H9 (cell line): ENCODE measurements at regions not wholly inside any gene's neighbourhood (a gene's known extent, or its start where the extent isn't known, plus 50 kb on each side); places are given as distances from the start of the nearest gene placed in this dataset.

Experiments used
- DNase-seq: peaks from one replicate; pipeline ENCODE4 v3.0.0-alpha.2; 2017
- H2AFZ ChIP-seq: one replicate; pipeline ENCODE4 v1.6.1; 2013; ENCODE audit warnings: mild to moderate bottlenecking, low read length, control low read depth, moderate library complexity
- H2AK5ac ChIP-seq: 2 replicates; pipeline ENCODE4 v1.6.1; 2013; ENCODE audit warnings: low read length, control low read depth, mixed read lengths; ENCODE audit not compliant: insufficient read length
- H2BK120ac ChIP-seq: one replicate; pipeline ENCODE4 v1.6.1; 2013; ENCODE audit warnings: low read depth, mild to moderate bottlenecking, low read length, control low read depth, inconsistent platforms; ENCODE audit not compliant: poor library complexity, severe bottlenecking
- H2BK12ac ChIP-seq: 2 replicates; pipeline ENCODE4 v1.6.1; 2013; ENCODE audit warnings: low read length, control low read depth, mixed read lengths, low read depth; ENCODE audit not compliant: insufficient read length
- H2BK15ac ChIP-seq: 2 replicates; pipeline ENCODE4 v1.6.1; 2013; ENCODE audit warnings: low read depth, low read length, control low read depth
- H2BK20ac ChIP-seq: one replicate; pipeline ENCODE4 v1.6.1; 2013; ENCODE audit warnings: low read depth, mild to moderate bottlenecking, low read length, control low read depth, inconsistent platforms; ENCODE audit not compliant: poor library complexity, severe bottlenecking
- H2BK5ac ChIP-seq: 2 replicates; pipeline ENCODE4 v1.6.1; 2013; ENCODE audit warnings: low read length, control low read depth, mixed read lengths; ENCODE audit not compliant: insufficient read length
- H3K14ac ChIP-seq: 2 replicates; pipeline ENCODE4 v1.6.1; 2013; ENCODE audit warnings: low read length, control low read depth; ENCODE audit not compliant: insufficient read depth
- H3K18ac ChIP-seq: 2 replicates; pipeline ENCODE4 v1.6.1; 2013; ENCODE audit warnings: low read depth, mild to moderate bottlenecking, mixed read lengths, low read length, control low read depth; ENCODE audit not compliant: insufficient read length
- H3K23ac ChIP-seq: 2 replicates; pipeline ENCODE4 v1.6.1; 2013; ENCODE audit warnings: low read length, control low read depth, mixed read lengths, low read depth; ENCODE audit not compliant: insufficient read length
- H3K23me2 ChIP-seq: 2 replicates; pipeline ENCODE4 v1.6.1; 2013; ENCODE audit warnings: low read depth, mild to moderate bottlenecking, mixed read lengths, low read length, control low read depth; ENCODE audit not compliant: insufficient read length, poor library complexity, severe bottlenecking
- H3K27ac ChIP-seq: 2 replicates; pipeline ENCODE4 v1.5.1; 2013; ENCODE audit warnings: low read length, control low read depth, mixed read lengths, low read depth; ENCODE audit not compliant: insufficient read length
- H3K27me3 ChIP-seq: 2 replicates; pipeline ENCODE4 v1.6.1; 2013; ENCODE audit warnings: low read length, control low read depth, inconsistent platforms; ENCODE audit not compliant: insufficient read depth
- H3K4ac ChIP-seq: 2 replicates; pipeline ENCODE4 v1.6.1; 2013; ENCODE audit warnings: low read depth, mild to moderate bottlenecking, control low read depth, inconsistent platforms, low read length, moderate library complexity
- H3K4me1 ChIP-seq: 2 replicates; pipeline ENCODE4 v1.6.1; 2013; ENCODE audit warnings: low read length, control low read depth, inconsistent platforms; ENCODE audit not compliant: insufficient read depth
- H3K4me2 ChIP-seq: 2 replicates; pipeline ENCODE4 v1.6.1; 2013; ENCODE audit warnings: low read length, control low read depth, mixed read lengths; ENCODE audit not compliant: insufficient read length, insufficient read depth
- H3K56ac ChIP-seq: 2 replicates; pipeline ENCODE4 v1.6.1; 2013; ENCODE audit warnings: low read depth, mild to moderate bottlenecking, mixed read lengths, low read length, control low read depth; ENCODE audit not compliant: insufficient read length
- H3K79me1 ChIP-seq: 2 replicates; pipeline ENCODE4 v1.6.1; 2013; ENCODE audit warnings: low read depth, mild to moderate bottlenecking, moderate library complexity, low read length, control low read depth, inconsistent platforms; ENCODE audit not compliant: insufficient read depth, poor library complexity, severe bottlenecking
- H3K79me2 ChIP-seq: 2 replicates; pipeline ENCODE4 v1.6.1; 2013; ENCODE audit warnings: low read length, control low read depth, inconsistent platforms; ENCODE audit not compliant: insufficient read depth
- H3K9ac ChIP-seq: 2 replicates; pipeline ENCODE4 v1.6.1; 2013; ENCODE audit warnings: low read length, control low read depth, mixed read lengths; ENCODE audit not compliant: insufficient read length; ENCODE audit errors: extremely low read depth
- H3K9me3 ChIP-seq: one replicate; pipeline ENCODE4 v1.6.1; 2013; ENCODE audit warnings: low read depth, low read length, inconsistent platforms; ENCODE audit not compliant: control insufficient read depth
- H3T11ph ChIP-seq: one replicate; pipeline ENCODE4 v1.6.1; 2013; ENCODE audit warnings: mild to moderate bottlenecking, low read length, control low read depth, inconsistent platforms
- H4K20me1 ChIP-seq: one replicate; pipeline ENCODE4 v1.6.1; 2013; ENCODE audit not compliant: control insufficient read depth, insufficient read length, insufficient read depth
- H4K5ac ChIP-seq: 2 replicates; pipeline ENCODE4 v1.6.1; 2013; ENCODE audit warnings: low read depth, mild to moderate bottlenecking, mixed read lengths, low read length, control low read depth; ENCODE audit not compliant: insufficient read length
- H4K8ac ChIP-seq: replicated peaks from 2 replicates; pipeline ENCODE4 v1.6.1; 2013; ENCODE audit warnings: low read length, control low read depth, mixed read lengths, low read depth; ENCODE audit not compliant: insufficient read length
- H4K91ac ChIP-seq: 2 replicates; pipeline ENCODE4 v1.6.1; 2013; ENCODE audit warnings: low read depth, mild to moderate bottlenecking, moderate library complexity, mixed read lengths, low read length, control low read depth; ENCODE audit not compliant: insufficient read length
- H3K27ac Mint-ChIP-seq, 3 experiments: 2 replicates in 2 of 3; 3 replicates in 1 of 3; pipeline ENCODE4 v1.8.0; 2020 to 2021; ENCODE audit warnings: mixed read lengths in 3 of 3, mild to moderate bottlenecking in 1 of 3, moderate library complexity in 1 of 3
- H3K27me3 Mint-ChIP-seq: 2 replicates; pipeline ENCODE4 v1.8.0; 2021; ENCODE audit warnings: low read depth, mild to moderate bottlenecking, moderate library complexity, mixed read lengths
- H3K36me3 Mint-ChIP-seq, 3 experiments: 2 replicates in 2 of 3; 3 replicates in 1 of 3; pipeline ENCODE4 v1.8.0; 2020 to 2021; ENCODE audit warnings: low read depth in 3 of 3, mixed read lengths in 3 of 3; ENCODE audit not compliant: insufficient read depth in 1 of 3
- H3K4me1 Mint-ChIP-seq, 2 experiments: 2 replicates each; pipeline ENCODE4 v1.8.0; 2020; ENCODE audit warnings: mixed read lengths in 2 of 2
- H3K4me3 Mint-ChIP-seq, 2 experiments: 2 replicates in 1 of 2; 3 replicates in 1 of 2; pipeline ENCODE4 v1.8.0; 2020 to 2021; ENCODE audit warnings: mild to moderate bottlenecking in 2 of 2, mixed read lengths in 2 of 2, moderate library complexity in 1 of 2
- H3K9me3 Mint-ChIP-seq, 2 experiments: 2 replicates in 1 of 2; 3 replicates in 1 of 2; pipeline ENCODE4 v1.8.0; 2020; ENCODE audit warnings: mild to moderate bottlenecking in 2 of 2, mixed read lengths in 2 of 2, moderate library complexity in 1 of 2
- CTCF ChIP-seq: fragments of 200-600 bp; sonication (generic); conservative IDR thresholded peaks from 3 replicates; pipeline ENCODE4 v1.8.0; 2021; ENCODE audit warnings: antibody characterized with exemption, mild to moderate bottlenecking
- WGBS: extraction: QIAGEN DNeasy Blood & Tissue Kit; methylation state at CpG from one replicate; pipeline ENCODE4 v1.1.7; 2013; ENCODE audit warnings: missing lambda C conversion rate, low lambda C conversion rate, mixed read lengths; ENCODE audit not compliant: insufficient read length; ENCODE audit errors: extremely low coverage; 5-methylcytosine and 5-hydroxymethylcytosine counted together

GRCh38 chr2:153028626-153029025, 310.2 kb downstream of the ARL6IP6 start:
- H2BK120ac ChIP-seq = no peak overlapping the region
- no peaks in the 10 kb centered on the region for H3K4me1 Mint-ChIP-seq
- WGBS = no CpG with 5 or more reads among the region's 2 CpGs
- H3K4me1 ChIP-seq = no peaks in the 10 kb centered on the region
- no peak overlapping the region for H3K4me2 ChIP-seq
- no peak overlapping the region for H2BK5ac ChIP-seq
- no peak overlapping the region for H4K91ac ChIP-seq
- no peak overlapping the region for H3K4me3 Mint-ChIP-seq
- H4K5ac ChIP-seq = no peak overlapping the region
- H2BK20ac ChIP-seq = no peak overlapping the region
- no peak overlapping the region for H3K27ac Mint-ChIP-seq
- no peak overlapping the region for H2BK12ac ChIP-seq
- no peak for DNase-seq
- H2AFZ ChIP-seq = no peak overlapping the region
- H4K20me1 ChIP-seq = no peaks in the 10 kb centered on the region
- H3K18ac ChIP-seq = no peak overlapping the region
- no peak overlapping the region for H3T11ph ChIP-seq
- H4K8ac ChIP-seq = no peak overlapping the region
- no peaks in the 10 kb centered on the region for H3K36me3 Mint-ChIP-seq
- peaks cover 2% of the 10 kb centered on the region; the same call in 1 of the 2 replicates for H3K27me3 Mint-ChIP-seq
- H3K23ac ChIP-seq = no peak overlapping the region
- H3K9me3 ChIP-seq = no peaks in the 10 kb centered on the region
- no peak overlapping the region for H2AK5ac ChIP-seq
- TF ChIP-seq CTCF = no peak
- no peaks in the 10 kb centered on the region for H3K79me2 ChIP-seq
- H3K9me3 Mint-ChIP-seq = no peaks in the 10 kb centered on the region; a peak in 1 of 5 replicates
- H3K56ac ChIP-seq = no peak overlapping the region
- H3K14ac ChIP-seq = no peak overlapping the region
- H2BK15ac ChIP-seq = no peak overlapping the region
- H3K27me3 ChIP-seq = no peaks in the 10 kb centered on the region
- no peaks in the 10 kb centered on the region for H3K79me1 ChIP-seq
- no peak overlapping the region for H3K9ac ChIP-seq
- no peaks in the 10 kb centered on the region for H3K23me2 ChIP-seq
- no peak overlapping the region for H3K4ac ChIP-seq
- no peak overlapping the region for H3K27ac ChIP-seq
